ENCODE measurements at regions not wholly inside any gene's neighbourhood (a gene's known extent, or its start where the extent isn't known, plus 50 kb on each side); places are given as distances from the start of the nearest gene placed in this dataset.
"Not testable (repeated sequence)": the region's sequence is repeated elsewhere in the genome, so short reads cannot be mapped to it uniquely, and the experiment has no call there.

GRCh38 chr12:131227641-131228040, 273.9 kb downstream of the ADGRD1 start:
- H3K4me3 Mint-ChIP-seq; H3K27me3 Mint-ChIP-seq (ENCODE audit: insufficient read depth); H3K36me3 Mint-ChIP-seq (ENCODE audit: low read depth); intact Hi-C loops (cut with micrococcal nuclease); H3K4me1 Mint-ChIP-seq (ENCODE audit: low read depth); DNase-seq (ENCODE audit: low spot score); H3K27ac Mint-ChIP-seq; H3K9me3 Mint-ChIP-seq: not testable (repeated sequence)

- H3K4me1 Mint-ChIP-seq (ENCODE audit: low read depth); H3K27ac Mint-ChIP-seq; H3K9me3 Mint-ChIP-seq; DNase-seq (ENCODE audit: low spot score); intact Hi-C loops (cut with micrococcal nuclease); H3K4me3 Mint-ChIP-seq; H3K36me3 Mint-ChIP-seq (ENCODE audit: low read depth); H3K27me3 Mint-ChIP-seq (ENCODE audit: insufficient read depth): not testable (repeated sequence)
Measured at GRCh38 chr12:131229079-131229425, 275.3 kb downstream of the ADGRD1 start.

GRCh38 chr12:131229426-131230339, 276.0 kb downstream of the ADGRD1 start:
- intact Hi-C loops (cut with micrococcal nuclease), result no loop called here
- Mint-ChIP-seq H3K4me1 (ENCODE audit: low read depth) (no peaks in the 10 kb centered on the region), H3K4me3 (no peak overlapping the region), H3K27ac (no peak overlapping the region), H3K27me3 (ENCODE audit: insufficient read depth) (no peaks in the 10 kb centered on the region), H3K36me3 (ENCODE audit: low read depth) (no peaks in the 10 kb centered on the region), H3K9me3 (no peaks in the 10 kb centered on the region)
- no peak for DNase-seq (ENCODE audit: low spot score)

- no peaks in the 10 kb centered on the region for H3K36me3 Mint-ChIP-seq (ENCODE audit: low read depth)
- DNase-seq (ENCODE audit: low spot score), result no peak
- no peaks in the 10 kb centered on the region for H3K27me3 Mint-ChIP-seq (ENCODE audit: insufficient read depth)
- H3K4me3 Mint-ChIP-seq, result no peak overlapping the region
- intact Hi-C loops (cut with micrococcal nuclease), result no loop called here
- H3K9me3 Mint-ChIP-seq, result no peaks in the 10 kb centered on the region
- no peak overlapping the region for H3K27ac Mint-ChIP-seq
- H3K4me1 Mint-ChIP-seq (ENCODE audit: low read depth), result no peaks in the 10 kb centered on the region
Measured at GRCh38 chr12:131230340-131231031, 276.8 kb downstream of the ADGRD1 start.

GRCh38 chr12:131231032-131231980, 277.6 kb downstream of the ADGRD1 start:
- Mint-ChIP-seq H3K4me1 (ENCODE audit: low read depth) (no peaks in the 10 kb centered on the region), H3K27me3 (ENCODE audit: insufficient read depth) (no peaks in the 10 kb centered on the region), H3K36me3 (ENCODE audit: low read depth) (no peaks in the 10 kb centered on the region), H3K9me3 (no peaks in the 10 kb centered on the region), H3K4me3 (no peak overlapping the region), H3K27ac (no peak overlapping the region)
- no peak for DNase-seq (ENCODE audit: low spot score)
- intact Hi-C loops (cut with micrococcal nuclease), result no loop called here

GRCh38 chr12:131232036-131232435, 278.3 kb downstream of the ADGRD1 start:
- H3K4me1 Mint-ChIP-seq (ENCODE audit: low read depth), result no peaks in the 10 kb centered on the region
- H3K9me3 Mint-ChIP-seq, result no peaks in the 10 kb centered on the region
- DNase-seq (ENCODE audit: low spot score), result no peak
- no peak overlapping the region for H3K4me3 Mint-ChIP-seq
- intact Hi-C loops (cut with micrococcal nuclease), result no loop called here
- H3K27ac Mint-ChIP-seq, result no peak overlapping the region
- no peaks in the 10 kb centered on the region for H3K27me3 Mint-ChIP-seq (ENCODE audit: insufficient read depth)
- no peaks in the 10 kb centered on the region for H3K36me3 Mint-ChIP-seq (ENCODE audit: low read depth)

- H3K9me3 Mint-ChIP-seq; H3K27ac Mint-ChIP-seq; H3K4me1 Mint-ChIP-seq (ENCODE audit: low read depth); H3K36me3 Mint-ChIP-seq (ENCODE audit: low read depth); H3K4me3 Mint-ChIP-seq; intact Hi-C loops (cut with micrococcal nuclease); DNase-seq (ENCODE audit: low spot score); H3K27me3 Mint-ChIP-seq (ENCODE audit: insufficient read depth): not testable (repeated sequence)
Measured at GRCh38 chr12:131232872-131233271, 279.2 kb downstream of the ADGRD1 start.

GRCh38 chr12:131233850-131234789, 280.4 kb downstream of the ADGRD1 start:
- H3K4me1 Mint-ChIP-seq (ENCODE audit: low read depth); H3K9me3 Mint-ChIP-seq; H3K4me3 Mint-ChIP-seq; H3K27me3 Mint-ChIP-seq (ENCODE audit: insufficient read depth); H3K36me3 Mint-ChIP-seq (ENCODE audit: low read depth); DNase-seq (ENCODE audit: low spot score); H3K27ac Mint-ChIP-seq; intact Hi-C loops (cut with micrococcal nuclease): not testable (repeated sequence)

GRCh38 chr12:131234841-131235271, 281.1 kb downstream of the ADGRD1 start:
- H3K27me3 Mint-ChIP-seq (ENCODE audit: insufficient read depth); H3K4me1 Mint-ChIP-seq (ENCODE audit: low read depth); H3K4me3 Mint-ChIP-seq; H3K36me3 Mint-ChIP-seq (ENCODE audit: low read depth); DNase-seq (ENCODE audit: low spot score); H3K9me3 Mint-ChIP-seq; intact Hi-C loops (cut with micrococcal nuclease); H3K27ac Mint-ChIP-seq: not testable (repeated sequence)

GRCh38 chr12:131235871-131236271, 282.2 kb downstream of the ADGRD1 start:
- Mint-ChIP-seq H3K4me3 (no peak overlapping the region), H3K9me3 (no peaks in the 10 kb centered on the region), H3K36me3 (ENCODE audit: low read depth) (no peaks in the 10 kb centered on the region), H3K4me1 (ENCODE audit: low read depth) (peaks cover 9% of the 10 kb centered on the region), H3K27ac (no peak overlapping the region), H3K27me3 (ENCODE audit: insufficient read depth) (no peaks in the 10 kb centered on the region)
- intact Hi-C loops (cut with micrococcal nuclease), result no loop called here
- no peak for DNase-seq (ENCODE audit: low spot score)

- H3K27me3 Mint-ChIP-seq (ENCODE audit: insufficient read depth), result no peaks in the 10 kb centered on the region
- no peak for DNase-seq (ENCODE audit: low spot score)
- peak overlapping the region; percentile 42 for H3K27ac Mint-ChIP-seq
- H3K4me3 Mint-ChIP-seq, result no peak overlapping the region
- peaks cover 4% of the 10 kb centered on the region for H3K9me3 Mint-ChIP-seq
- intact Hi-C loops (cut with micrococcal nuclease), result loop anchor here (1.0 kb wide), 1 partner anchor 28 kb away; no protein-coding TSS in a partner anchor
- H3K4me1 Mint-ChIP-seq (ENCODE audit: low read depth), result peaks cover 9% of the 10 kb centered on the region
- H3K36me3 Mint-ChIP-seq (ENCODE audit: low read depth), result no peaks in the 10 kb centered on the region
Measured at GRCh38 chr12:131239384-131240094, 285.8 kb downstream of the ADGRD1 start.

All from activated T-helper 1 cell treated with anti-CD3 and anti-CD28 coated beads, Interleukin-12 subunit alpha, Interleukin-12 subunit beta, Interleukin-2, Interleukin-4 antibody, amounts not matched to agents 30 ng/mL and 10 ng/mL and 1 ng/mL, durations not matched to agents 14 hours and 24 hours and 36 hours (primary cell).